NCI-H524 treated with DMSO at 0.1 percent for 48 hours (cell line): ENCODE measurements at regions not wholly inside any gene's neighbourhood (a gene's known extent, or its start where the extent isn't known, plus 50 kb on each side); places are given as distances from the start of the nearest gene placed in this dataset.

ENCODE experiments used
- DNase-seq: peaks from one replicate; lab custom pipeline; 2025; lab: John Stamatoyannopoulos, UW

GRCh38 chr15:81774309-81774708 lies 271.5 kb downstream of the MEX3B start:
- DNase-seq = no peak

GRCh38 chr15:81768773-81769172 lies 277.0 kb downstream of the MEX3B start:
- DNase-seq = no peak

- no peak for DNase-seq
These were observed 278.9 kb downstream of the MEX3B start for GRCh38 chr15:81766829-81767475.

DNA sequence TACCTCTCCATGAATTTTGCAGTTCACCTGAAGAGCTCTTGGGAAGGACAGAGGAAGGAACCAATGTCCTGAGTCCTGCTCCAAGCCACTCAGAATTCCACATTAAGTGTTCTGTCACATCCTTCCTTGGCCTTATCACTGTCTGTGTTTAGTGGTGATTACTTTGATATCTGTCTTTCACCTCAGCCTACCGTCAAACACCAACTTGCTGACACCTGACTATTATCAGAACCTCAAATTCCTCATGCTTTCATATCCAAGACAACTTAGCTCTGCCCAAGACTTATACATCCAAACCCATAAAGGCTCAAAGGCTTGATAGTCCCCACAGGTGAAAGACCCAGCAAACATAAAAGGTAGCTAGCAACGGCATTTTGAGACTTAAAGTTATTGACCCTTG lies 280.0 kb downstream of the MEX3B start:
- DNase-seq = no peak

GRCh38 chr15:81763304-81763703 lies 282.5 kb downstream of the MEX3B start:
- DNase-seq = no peak

- DNase-seq = no peak
These were observed 285.1 kb downstream of the MEX3B start for GRCh38 chr15:81760686-81761085.

DNA sequence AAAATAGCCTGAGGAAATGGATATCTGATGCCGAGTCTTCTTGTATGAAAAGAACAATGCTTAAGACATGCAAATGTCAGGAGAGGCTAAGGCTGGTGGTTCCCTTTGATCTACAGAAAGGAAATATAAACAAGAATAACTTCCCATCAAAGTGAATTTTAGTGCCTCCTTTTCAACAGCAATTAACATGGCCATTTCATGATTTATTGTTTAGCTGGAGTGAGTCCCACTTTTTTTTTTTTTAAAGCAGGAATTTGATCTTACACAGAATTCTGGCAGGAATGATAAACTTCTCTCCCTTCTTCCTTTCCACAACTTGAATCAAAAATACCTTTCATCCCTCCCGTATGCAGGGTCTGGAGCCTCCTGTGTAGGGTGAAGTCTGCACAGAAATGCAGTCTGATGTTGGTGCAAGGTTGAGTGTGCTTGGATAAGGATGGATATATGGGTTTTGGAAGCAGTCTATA lies 287.0 kb downstream of the MEX3B start:
- no peak for DNase-seq

DNA sequence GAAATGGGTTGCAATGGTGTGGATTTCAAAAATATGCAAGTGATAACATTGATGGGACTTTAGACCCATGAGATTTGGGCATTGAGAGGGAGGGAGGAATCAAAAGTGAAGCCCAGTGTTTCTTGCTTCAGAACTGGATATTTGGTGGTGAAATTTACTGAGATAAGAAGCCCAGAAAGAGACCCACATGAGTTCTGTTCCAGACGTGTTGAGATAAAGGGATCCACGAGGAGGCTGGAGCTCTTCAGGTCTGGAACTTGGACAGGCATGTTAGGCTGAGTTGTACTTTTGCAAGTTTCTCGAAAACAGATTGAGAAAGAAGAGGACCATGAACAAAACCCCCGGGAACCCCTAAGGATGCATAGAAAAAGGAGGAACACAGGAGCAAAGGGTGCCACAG lies 290.2 kb downstream of the MEX3B start:
- no peak for DNase-seq

- DNase-seq = no peak
These were observed 291.7 kb downstream of the MEX3B start for GRCh38 chr15:81754078-81754477.

DNA sequence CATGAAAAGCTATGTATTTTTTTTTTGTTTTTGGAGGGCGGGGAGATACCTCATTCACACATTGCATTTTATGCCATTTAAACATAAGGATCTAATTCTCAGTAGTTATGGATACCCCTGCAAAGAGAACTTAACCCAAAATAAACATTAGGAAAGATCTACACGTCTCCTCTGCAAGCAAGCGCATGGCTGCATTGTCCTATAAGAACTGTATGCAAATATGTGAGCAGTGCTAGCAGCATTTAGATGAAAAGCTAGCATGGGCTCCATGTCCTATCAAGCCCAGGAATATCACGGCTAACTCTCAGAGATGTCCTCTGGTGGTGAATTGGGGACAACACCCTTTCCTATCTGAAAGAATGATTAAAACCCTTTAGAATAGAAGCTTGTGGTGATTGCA lies 292.8 kb downstream of the MEX3B start:
- DNase-seq = peak; percentile 57

DNA sequence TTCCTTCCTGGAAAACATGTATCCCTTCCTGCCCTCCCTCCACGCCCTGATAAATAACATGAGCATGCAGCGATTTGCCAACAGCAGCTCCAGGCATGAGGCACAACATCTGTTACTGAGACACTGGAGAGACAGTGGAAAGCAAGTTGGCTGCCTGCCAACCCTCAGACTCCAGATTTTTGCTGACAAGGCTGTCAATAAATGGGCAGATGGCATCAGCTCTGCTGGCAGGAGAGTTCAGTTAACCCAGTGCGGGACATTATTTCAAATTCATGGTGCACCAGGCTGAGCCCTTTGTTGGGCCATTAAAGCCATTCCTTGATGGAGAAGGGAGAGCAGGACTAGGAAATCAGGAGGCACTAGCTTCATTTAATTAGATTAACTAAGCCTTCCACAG lies 293.3 kb downstream of the MEX3B start:
- peak; percentile 99 for DNase-seq

GRCh38 chr15:81751816-81752545 lies 293.8 kb downstream of the MEX3B start:
- DNase-seq = no peak

DNA sequence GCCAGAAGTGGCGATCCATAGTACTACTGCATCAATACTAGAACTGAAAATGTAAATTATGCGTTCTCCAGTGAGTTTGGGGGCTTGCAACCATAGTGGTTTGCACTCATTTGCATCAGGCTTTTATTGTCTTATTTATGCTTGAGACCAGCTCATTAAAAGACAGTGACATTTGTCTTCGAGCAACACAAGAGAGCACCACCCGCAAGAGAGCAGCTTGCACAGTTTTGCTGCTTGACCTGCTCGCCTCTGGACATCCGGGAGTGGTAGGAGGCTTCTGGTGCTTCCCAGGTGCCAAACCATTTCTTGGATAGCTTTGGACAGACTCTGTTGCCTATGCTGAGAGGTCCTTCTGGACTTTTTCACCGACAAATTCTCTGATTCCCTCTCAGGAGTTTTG lies 294.6 kb downstream of the MEX3B start:
- DNase-seq = no peak

DNA sequence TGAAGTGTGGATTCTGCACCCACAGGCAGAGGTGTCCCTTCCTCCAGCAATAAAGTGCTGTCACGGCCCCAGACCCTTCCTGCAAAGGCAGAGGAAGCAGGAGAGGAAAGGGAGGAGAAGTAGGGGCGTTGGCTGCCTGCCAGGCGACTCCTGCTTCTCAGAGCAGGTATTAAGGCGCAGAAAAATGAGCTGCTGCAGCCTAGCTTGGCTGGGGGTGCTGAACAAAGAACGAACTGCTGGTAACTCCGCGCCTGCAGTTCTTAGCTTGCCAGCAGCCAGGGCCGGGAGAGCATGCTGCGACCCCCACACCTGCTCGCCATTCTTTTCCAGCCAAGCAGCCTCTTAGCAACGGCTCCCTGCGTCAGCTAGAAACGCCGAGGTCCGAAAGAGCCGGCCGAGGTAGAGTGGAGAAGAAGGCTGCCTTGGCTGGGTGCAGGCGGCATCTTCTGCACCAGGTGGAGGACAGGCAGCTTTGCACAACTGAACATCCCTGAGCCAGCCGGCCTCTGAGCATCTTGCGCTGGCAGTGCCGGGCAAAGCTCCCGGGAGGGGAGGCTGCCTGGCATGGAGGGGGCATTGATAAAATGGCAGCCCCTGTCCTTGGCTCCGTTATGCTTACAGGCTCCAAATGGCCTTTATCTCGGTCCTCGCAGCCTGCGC lies 296.0 kb downstream of the MEX3B start:
- DNase-seq = no peak

DNA sequence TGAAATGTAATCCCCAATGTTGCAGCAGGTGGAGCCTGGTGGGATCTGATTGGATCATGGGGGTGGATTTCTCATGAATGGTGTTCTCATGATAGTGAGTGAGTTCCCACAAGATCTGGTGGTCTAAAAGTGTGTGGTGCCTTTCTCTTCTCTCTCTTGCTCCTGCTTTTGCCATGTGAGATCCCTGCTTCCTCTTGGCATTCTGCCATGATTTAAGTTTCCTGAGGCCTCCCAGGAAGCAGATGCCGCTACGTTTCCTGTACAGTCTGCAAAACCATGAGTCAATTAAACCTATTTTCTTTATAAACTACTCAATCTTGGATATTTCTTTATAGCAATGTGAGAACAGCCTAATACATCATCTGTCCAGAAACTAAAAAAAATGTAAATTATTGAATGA lies 298.3 kb downstream of the MEX3B start:
- no peak for DNase-seq

DNA sequence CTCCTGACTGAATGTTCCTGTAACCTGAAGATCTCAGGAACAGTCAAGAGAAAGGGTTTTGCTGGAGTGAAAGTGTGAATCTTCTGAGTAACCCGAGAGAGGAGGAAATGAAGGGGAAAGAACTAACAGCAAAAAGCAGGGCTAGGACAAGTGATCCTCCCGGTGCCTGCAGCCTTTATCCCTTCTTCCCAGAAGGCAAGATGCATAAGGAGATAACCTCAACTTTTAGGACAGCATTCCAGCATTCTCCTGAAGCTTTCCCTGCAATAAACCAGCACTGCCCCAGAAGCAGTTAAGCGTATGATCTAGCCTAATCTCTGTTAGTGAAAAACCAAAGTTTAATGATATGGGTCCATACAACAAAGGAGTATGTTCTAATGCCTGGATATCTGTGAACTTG lies 298.8 kb downstream of the MEX3B start:
- DNase-seq = no peak

GRCh38 chr15:81744364-81744763 lies 301.5 kb downstream of the MEX3B start:
- no peak for DNase-seq

DNA sequence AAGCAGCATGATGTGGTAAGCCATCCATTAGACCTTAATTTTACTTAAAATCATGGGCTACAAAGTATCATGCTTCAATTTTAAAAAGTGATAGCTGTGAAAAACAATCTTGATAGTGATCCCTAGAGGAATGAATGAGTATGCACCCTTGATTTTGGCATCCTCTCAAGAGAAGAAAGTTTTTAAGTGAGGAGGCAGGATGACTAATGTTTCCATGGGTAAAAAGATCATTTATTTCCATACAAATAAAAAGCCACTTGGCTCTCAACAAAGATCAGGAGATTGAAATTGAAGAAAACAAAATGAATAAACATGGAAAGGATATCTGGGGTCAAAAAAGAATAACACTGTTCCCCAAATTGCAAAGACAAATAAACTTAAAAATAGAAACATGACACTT lies 305.4 kb downstream of the MEX3B start:
- no peak for DNase-seq

- DNase-seq = no peak
These were observed 316.5 kb downstream of the MEX3B start for GRCh38 chr15:81729340-81729739.

GRCh38 chr15:81728726-81729125 lies 317.1 kb downstream of the MEX3B start:
- DNase-seq = no peak

DNA sequence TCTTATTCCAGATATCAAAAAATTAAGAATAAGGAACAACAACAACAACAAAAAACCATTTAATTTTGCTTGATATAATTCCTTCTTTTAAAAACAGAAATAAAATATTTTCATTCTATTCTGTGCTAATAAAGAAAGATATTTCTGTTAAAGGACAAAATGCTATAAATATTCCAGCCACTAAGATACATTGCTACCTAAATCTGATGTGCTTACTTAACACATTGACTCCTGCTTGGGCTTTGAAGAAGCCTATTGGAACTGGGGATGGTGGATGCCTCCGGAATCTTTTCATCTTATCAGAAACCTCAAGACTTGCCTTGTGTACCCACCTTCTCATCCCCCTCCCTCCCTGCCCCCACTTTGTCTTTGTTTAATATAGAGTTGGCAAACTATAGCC lies 320.2 kb downstream of the MEX3B start:
- DNase-seq = no peak

- no peak for DNase-seq
These were observed 321.3 kb downstream of the MEX3B start for GRCh38 chr15:81724536-81724935.

DNA sequence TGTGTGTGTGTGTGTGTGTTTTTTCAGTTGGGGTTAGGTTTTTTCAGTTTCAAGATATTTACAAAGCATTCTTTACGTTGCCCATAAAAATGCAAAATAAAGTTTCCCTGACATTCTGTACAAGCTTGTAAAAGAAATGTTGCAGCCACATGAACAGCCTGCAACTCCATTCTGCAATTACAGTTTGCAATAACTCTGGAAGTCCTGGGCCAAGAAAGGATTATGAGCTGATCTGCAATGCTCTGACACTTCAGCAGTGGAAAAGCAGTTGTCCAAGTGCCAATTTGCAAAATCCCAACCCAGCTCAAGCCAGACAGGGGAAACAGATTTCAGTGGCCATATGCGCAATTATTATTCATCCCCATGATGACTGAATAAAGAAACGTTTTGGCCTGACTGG lies 322.1 kb downstream of the MEX3B start:
- DNase-seq = peak; percentile 69
